Nephron (organoid): ENCODE measurements at regions not wholly inside any gene's neighbourhood (a gene's known extent, or its start where the extent isn't known, plus 50 kb on each side); places are given as distances from the start of the nearest gene placed in this dataset.

Experiments used
- H3K27ac Mint-ChIP-seq, 3 experiments: 2 replicates each; pipeline ENCODE4 v1.8.0; 2020; ENCODE audit warnings: mixed read lengths in 3 of 3, mild to moderate bottlenecking in 2 of 3, moderate library complexity in 1 of 3
- H3K27me3 Mint-ChIP-seq: 2 replicates; pipeline ENCODE4 v1.8.0; 2021; ENCODE audit warnings: low read depth, mild to moderate bottlenecking, moderate library complexity, mixed read lengths
- H3K36me3 Mint-ChIP-seq: 2 replicates; pipeline ENCODE4 v1.8.0; 2020; ENCODE audit warnings: low read depth, mixed read lengths
- H3K4me1 Mint-ChIP-seq: 2 replicates; pipeline ENCODE4 v1.8.0; 2020; ENCODE audit warnings: mixed read lengths
- H3K4me3 Mint-ChIP-seq, 3 experiments: 2 replicates each; pipeline ENCODE4 v1.8.0; 2020; ENCODE audit warnings: mild to moderate bottlenecking in 3 of 3, mixed read lengths in 3 of 3, moderate library complexity in 2 of 3
- H3K9me3 Mint-ChIP-seq: 2 replicates; pipeline ENCODE4 v1.8.0; 2020; ENCODE audit warnings: mixed read lengths
- CTCF ChIP-seq, 3 experiments: fragments of 200-600 bp; sonication (generic); IDR thresholded peaks; one replicate each; pipeline ENCODE4 v1.5.0; 2021; ENCODE audit warnings: antibody characterized with exemption in 3 of 3; ENCODE audit not compliant: unreplicated experiment in 3 of 3

- TF ChIP-seq CTCF (IDR thresholded peaks at IDR 0.05; ENCODE audit: unreplicated experiment in 3 of 3) = no peak
- Mint-ChIP-seq H3K36me3 (peaks cover 12% of the 10 kb centered on the region), H3K4me3 (no peak overlapping the region), H3K27me3 (no peaks in the 10 kb centered on the region), H3K4me1 (peaks cover 10% of the 10 kb centered on the region), H3K9me3 (peaks cover 12% of the 10 kb centered on the region), H3K27ac (no peak overlapping the region)
Observed at GRCh38 chr6:98137391-98137790, 697.0 kb upstream of the POU3F2 start.

- no peak overlapping the region for H3K4me3 Mint-ChIP-seq
- H3K27ac Mint-ChIP-seq = no peak overlapping the region
- no peaks in the 10 kb centered on the region for H3K4me1 Mint-ChIP-seq
- no peak for TF ChIP-seq CTCF (IDR thresholded peaks at IDR 0.05; ENCODE audit: unreplicated experiment in 3 of 3)
- no peaks in the 10 kb centered on the region for H3K27me3 Mint-ChIP-seq
- H3K9me3 Mint-ChIP-seq = peaks cover 36% of the 10 kb centered on the region
- H3K36me3 Mint-ChIP-seq = peaks cover 20% of the 10 kb centered on the region
Observed at GRCh38 chr6:98142839-98143238, 691.5 kb upstream of the POU3F2 start.

GRCh38 chr6:98146656-98147055 is 687.7 kb upstream of the POU3F2 start:
- no peak overlapping the region for H3K27ac Mint-ChIP-seq
- H3K4me3 Mint-ChIP-seq = no peak overlapping the region
- H3K9me3 Mint-ChIP-seq = peaks cover 44% of the 10 kb centered on the region
- TF ChIP-seq CTCF (IDR thresholded peaks at IDR 0.05; ENCODE audit: unreplicated experiment in 3 of 3) = no peak
- no peaks in the 10 kb centered on the region for H3K4me1 Mint-ChIP-seq
- H3K27me3 Mint-ChIP-seq = no peaks in the 10 kb centered on the region
- peaks cover 16% of the 10 kb centered on the region for H3K36me3 Mint-ChIP-seq

GRCh38 chr6:98156580-98156979 is 677.8 kb upstream of the POU3F2 start:
- no peak for TF ChIP-seq CTCF (IDR thresholded peaks at IDR 0.05; ENCODE audit: unreplicated experiment in 3 of 3)
- no peak overlapping the region for H3K27ac Mint-ChIP-seq
- H3K4me3 Mint-ChIP-seq = no peak overlapping the region
- peaks cover 19% of the 10 kb centered on the region for H3K9me3 Mint-ChIP-seq
- H3K27me3 Mint-ChIP-seq = no peaks in the 10 kb centered on the region
- H3K36me3 Mint-ChIP-seq = no peaks in the 10 kb centered on the region
- H3K4me1 Mint-ChIP-seq = no peaks in the 10 kb centered on the region

- Mint-ChIP-seq H3K4me1 (peaks cover 11% of the 10 kb centered on the region), H3K27ac (no peak overlapping the region), H3K27me3 (no peaks in the 10 kb centered on the region), H3K9me3 (peaks cover 16% of the 10 kb centered on the region), H3K4me3 (no peak overlapping the region), H3K36me3 (no peaks in the 10 kb centered on the region)
- no peak for TF ChIP-seq CTCF (IDR thresholded peaks at IDR 0.05; ENCODE audit: unreplicated experiment in 3 of 3)
Observed at GRCh38 chr6:98179606-98180005, 654.8 kb upstream of the POU3F2 start.

GRCh38 chr6:98200084-98200483 is 634.3 kb upstream of the POU3F2 start:
- no peaks in the 10 kb centered on the region for H3K9me3 Mint-ChIP-seq
- no peak for TF ChIP-seq CTCF (IDR thresholded peaks at IDR 0.05; ENCODE audit: unreplicated experiment in 3 of 3)
- no peak overlapping the region for H3K27ac Mint-ChIP-seq
- no peaks in the 10 kb centered on the region for H3K4me1 Mint-ChIP-seq
- no peak overlapping the region for H3K4me3 Mint-ChIP-seq
- no peaks in the 10 kb centered on the region for H3K36me3 Mint-ChIP-seq
- no peaks in the 10 kb centered on the region for H3K27me3 Mint-ChIP-seq
